Mammary epithelial cell (primary cell): ENCODE measurements at regions not wholly inside any gene's neighbourhood (a gene's known extent, or its start where the extent isn't known, plus 50 kb on each side); places are given as distances from the start of the nearest gene placed in this dataset.

ENCODE experiments used
- EZH2 ChIP-seq: IDR thresholded peaks from 2 replicates; pipeline ENCODE4 v1.6.1; 2012; ENCODE audit warnings: low read length, inconsistent platforms, borderline replicate concordance
- TF ChIP-seq, protein P1 (sequence below), 2 donors: IDR thresholded peaks in 1 of 2; conservative IDR thresholded peaks in 1 of 2; 2 replicates each; pipeline ENCODE4 v1.5.1; 2011 to 2012; ENCODE audit warnings: inconsistent platforms in 2 of 2, low read length in 2 of 2, mild to moderate bottlenecking in 2 of 2, control low read depth in 1 of 2, low read depth in 1 of 2; ENCODE audit not compliant: insufficient read depth in 1 of 2; ENCODE audit errors: extremely low read depth in 1 of 2

DNA sequence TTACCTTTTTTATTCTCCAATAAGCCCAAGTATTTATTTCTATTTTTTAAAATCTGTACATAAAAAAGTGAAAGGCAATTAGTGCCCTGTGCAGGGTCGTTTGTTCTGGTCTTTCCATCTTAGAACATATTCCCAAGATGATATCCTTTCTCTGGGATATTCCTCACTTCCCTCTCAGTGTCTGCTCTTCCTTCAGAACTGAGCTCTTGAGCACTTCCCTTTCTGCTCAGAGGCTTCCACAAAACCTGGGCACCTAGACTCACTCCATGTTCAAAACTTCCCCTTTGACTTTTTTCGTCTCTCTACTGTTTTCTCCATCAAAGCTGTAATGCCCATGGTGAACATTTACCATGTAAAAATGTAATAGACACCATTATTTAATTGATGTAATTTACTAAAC, 296.5 kb upstream of the TCF4 start:
- TF ChIP-seq, protein P1, sequence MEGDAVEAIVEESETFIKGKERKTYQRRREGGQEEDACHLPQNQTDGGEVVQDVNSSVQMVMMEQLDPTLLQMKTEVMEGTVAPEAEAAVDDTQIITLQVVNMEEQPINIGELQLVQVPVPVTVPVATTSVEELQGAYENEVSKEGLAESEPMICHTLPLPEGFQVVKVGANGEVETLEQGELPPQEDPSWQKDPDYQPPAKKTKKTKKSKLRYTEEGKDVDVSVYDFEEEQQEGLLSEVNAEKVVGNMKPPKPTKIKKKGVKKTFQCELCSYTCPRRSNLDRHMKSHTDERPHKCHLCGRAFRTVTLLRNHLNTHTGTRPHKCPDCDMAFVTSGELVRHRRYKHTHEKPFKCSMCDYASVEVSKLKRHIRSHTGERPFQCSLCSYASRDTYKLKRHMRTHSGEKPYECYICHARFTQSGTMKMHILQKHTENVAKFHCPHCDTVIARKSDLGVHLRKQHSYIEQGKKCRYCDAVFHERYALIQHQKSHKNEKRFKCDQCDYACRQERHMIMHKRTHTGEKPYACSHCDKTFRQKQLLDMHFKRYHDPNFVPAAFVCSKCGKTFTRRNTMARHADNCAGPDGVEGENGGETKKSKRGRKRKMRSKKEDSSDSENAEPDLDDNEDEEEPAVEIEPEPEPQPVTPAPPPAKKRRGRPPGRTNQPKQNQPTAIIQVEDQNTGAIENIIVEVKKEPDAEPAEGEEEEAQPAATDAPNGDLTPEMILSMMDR (conservative IDR thresholded peaks at IDR 0.05 in 1 of 2, IDR thresholded peaks at IDR 0.05 in 1 of 2; ENCODE audit: extremely low read depth in 1 of 2, insufficient read depth in 1 of 2, low read depth in 1 of 2, low read length in 2 of 2) = no peak
- TF ChIP-seq EZH2 = no peak
